NT2/D1 (cell line): ENCODE measurements at regions not wholly inside any gene's neighbourhood (a gene's known extent, or its start where the extent isn't known, plus 50 kb on each side); places are given as distances from the start of the nearest gene placed in this dataset.

ENCODE experiments used
- DNase-seq: peaks from one replicate; pipeline ENCODE4 v3.0.0-alpha.2; 2011; ENCODE audit warnings: low read depth, low spot score
- H3K27me3 ChIP-seq: 2 replicates; pipeline ENCODE4 v1.6.0; 2011; ENCODE audit warnings: mild to moderate bottlenecking; ENCODE audit not compliant: insufficient read length, insufficient read depth
- H3K36me3 ChIP-seq: 2 replicates; pipeline ENCODE4 v1.6.1; 2011; ENCODE audit warnings: mild to moderate bottlenecking, low read length, mixed read lengths; ENCODE audit not compliant: insufficient read depth, insufficient read length
- H3K4me1 ChIP-seq: 2 replicates; pipeline ENCODE4 v1.5.1; 2011; ENCODE audit not compliant: insufficient read depth, insufficient read length
- H3K4me3 ChIP-seq: 2 replicates; pipeline ENCODE4 v1.5.1; 2011; ENCODE audit warnings: low read depth; ENCODE audit not compliant: insufficient read length
- H3K9ac ChIP-seq: 2 replicates; pipeline ENCODE4 v1.6.0; 2011; ENCODE audit warnings: low read depth; ENCODE audit not compliant: insufficient read length
- H3K9me3 ChIP-seq: 2 replicates; pipeline ENCODE4 v1.5.1; 2011; ENCODE audit warnings: mild to moderate bottlenecking, low read length; ENCODE audit not compliant: insufficient read depth
- SUZ12 ChIP-seq: IDR thresholded peaks from 2 replicates; pipeline ENCODE4 v1.6.1; 2011; ENCODE audit not compliant: insufficient read length, insufficient read depth; ENCODE audit errors: extremely low read depth
- YY1 ChIP-seq: IDR thresholded peaks from 2 replicates; pipeline ENCODE4 v1.6.1; 2011; ENCODE audit not compliant: insufficient read length, insufficient read depth
- ZNF274 ChIP-seq: IDR thresholded peaks from 2 replicates; pipeline ENCODE4 v1.6.1; 2011; ENCODE audit warnings: mild to moderate bottlenecking, low read depth, low read length

- Histone ChIP-seq H3K4me1 (no peaks in the 10 kb centered on the region), H3K4me3 (no peak overlapping the region), H3K27me3 (no peaks in the 10 kb centered on the region), H3K9me3 (no peaks in the 10 kb centered on the region), H3K36me3 (no peaks in the 10 kb centered on the region), H3K9ac (no peak overlapping the region)
- DNase-seq = no peak
- TF ChIP-seq SUZ12 (no peak), YY1 (no peak), ZNF274 (no peak)
These were observed 364.2 kb downstream of the IRS2 start for GRCh38 chr13:109422161-109422560.

GRCh38 chr13:109419896-109420295 lies 366.5 kb downstream of the IRS2 start:
- H3K9ac ChIP-seq = no peak overlapping the region
- no peaks in the 10 kb centered on the region for H3K27me3 ChIP-seq
- DNase-seq = no peak
- H3K9me3 ChIP-seq = no peaks in the 10 kb centered on the region
- H3K4me3 ChIP-seq = no peak overlapping the region
- H3K4me1 ChIP-seq = no peaks in the 10 kb centered on the region
- no peaks in the 10 kb centered on the region for H3K36me3 ChIP-seq
- no peak for TF ChIP-seq YY1
- no peak for TF ChIP-seq ZNF274
- no peak for TF ChIP-seq SUZ12

GRCh38 chr13:109418111-109418510 lies 368.3 kb downstream of the IRS2 start:
- DNase-seq = no peak
- no peaks in the 10 kb centered on the region for H3K4me1 ChIP-seq
- TF ChIP-seq ZNF274 (no peak), YY1 (no peak), SUZ12 (no peak)

GRCh38 chr13:109416001-109416400 lies 370.4 kb downstream of the IRS2 start:
- Histone ChIP-seq H3K9ac (no peak overlapping the region), H3K36me3 (no peaks in the 10 kb centered on the region), H3K27me3 (no peaks in the 10 kb centered on the region), H3K4me1 (no peaks in the 10 kb centered on the region), H3K9me3 (no peaks in the 10 kb centered on the region), H3K4me3 (no peak overlapping the region)
- no peak for DNase-seq
- TF ChIP-seq YY1 = no peak
- no peak for TF ChIP-seq ZNF274
- TF ChIP-seq SUZ12 = no peak

More at GRCh38 chr13:109418111-109418510, 368.3 kb downstream of the IRS2 start:
- H3K27me3 ChIP-seq = no peaks in the 10 kb centered on the region
- no peaks in the 10 kb centered on the region for H3K36me3 ChIP-seq
- no peak overlapping the region for H3K4me3 ChIP-seq
- no peaks in the 10 kb centered on the region for H3K9me3 ChIP-seq
- no peak overlapping the region for H3K9ac ChIP-seq

GRCh38 chr13:109415057-109415456 lies 371.3 kb downstream of the IRS2 start:
- TF ChIP-seq YY1 (no peak), ZNF274 (no peak), SUZ12 (no peak)
- no peak overlapping the region for H3K4me3 ChIP-seq
- H3K9ac ChIP-seq = no peak overlapping the region

GRCh38 chr13:109412283-109412901 lies 374.0 kb downstream of the IRS2 start:
- Histone ChIP-seq H3K27me3 (no peaks in the 10 kb centered on the region), H3K4me3 (no peak overlapping the region), H3K36me3 (no peaks in the 10 kb centered on the region), H3K9ac (peak overlapping the region; percentile 65), H3K9me3 (no peaks in the 10 kb centered on the region), H3K4me1 (no peaks in the 10 kb centered on the region)
- DNase-seq = peak; percentile 39
- TF ChIP-seq ZNF274 (no peak), YY1 (no peak), SUZ12 (no peak)

More at GRCh38 chr13:109415057-109415456, 371.3 kb downstream of the IRS2 start:
- Histone ChIP-seq H3K4me1 (no peaks in the 10 kb centered on the region), H3K27me3 (no peaks in the 10 kb centered on the region), H3K9me3 (no peaks in the 10 kb centered on the region), H3K36me3 (no peaks in the 10 kb centered on the region)
- DNase-seq = no peak

- no peak overlapping the region for H3K9ac ChIP-seq
- H3K9me3 ChIP-seq = no peaks in the 10 kb centered on the region
- no peaks in the 10 kb centered on the region for H3K4me1 ChIP-seq
- no peak overlapping the region for H3K4me3 ChIP-seq
- no peak for TF ChIP-seq SUZ12
- TF ChIP-seq YY1 = no peak
- no peak for TF ChIP-seq ZNF274
- DNase-seq = no peak
- H3K36me3 ChIP-seq = no peaks in the 10 kb centered on the region
- H3K27me3 ChIP-seq = no peaks in the 10 kb centered on the region
These were observed 375.5 kb downstream of the IRS2 start for GRCh38 chr13:109410868-109411267.
